ENCODE measurements at regions not wholly inside any gene's neighbourhood (a gene's known extent, or its start where the extent isn't known, plus 50 kb on each side); places are given as distances from the start of the nearest gene placed in this dataset.

DNA sequence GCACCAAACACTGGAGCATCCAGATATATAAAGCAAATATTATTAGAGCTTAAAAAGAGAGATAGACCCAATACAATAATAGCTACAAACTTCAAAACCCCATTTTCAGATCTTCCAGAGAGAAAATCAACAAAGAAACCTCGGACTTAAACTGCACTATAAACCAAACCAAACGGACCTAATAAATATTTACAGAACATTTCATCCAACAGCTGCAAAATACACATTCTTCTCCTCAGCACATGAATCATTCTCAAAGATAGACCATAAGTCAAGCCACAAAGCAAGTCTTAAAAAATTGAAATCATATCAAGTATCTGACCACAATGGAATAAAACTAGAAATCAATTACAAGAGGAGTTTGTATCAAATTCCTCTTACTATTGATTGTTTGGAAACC is 140.2 kb upstream of the OTOS start:
- H3K9me3 Mint-ChIP-seq: peaks cover 3 to 11% (median 5%) of the 10 kb centered on the region in 5 donors
- H3K27ac Mint-ChIP-seq: no peak overlapping the region
- Histone ChIP-seq H3K36me3 (ENCODE audit: insufficient read depth, low read length) (no peaks in the 10 kb centered on the region), H3K4me1 (ENCODE audit: insufficient read depth, low read length) (no peaks in the 10 kb centered on the region), H3K27me3 (ENCODE audit: insufficient read depth, low read length, poor library complexity, severe bottlenecking) (no peaks in the 10 kb centered on the region), H3K9me3 (ENCODE audit: low read length) (no peaks in the 10 kb centered on the region), H3K4me3 (ENCODE audit: low read length) (no peak overlapping the region), H3K27ac (ENCODE audit: low read depth, low read length) (no peak overlapping the region)
- no peak overlapping the region for H3K4me3 Mint-ChIP-seq
- H3K27me3 Mint-ChIP-seq: peaks cover 27 to 68% of the 10 kb centered on the region in 2 donors
- no peak for DNase-seq
- H3K4me1 Mint-ChIP-seq: no peaks in the 10 kb centered on the region
- no peaks in the 10 kb centered on the region for H3K36me3 Mint-ChIP-seq
- CTCF ChIA-PET: no interaction called here
- POLR2A ChIA-PET: no interaction called here

DNA sequence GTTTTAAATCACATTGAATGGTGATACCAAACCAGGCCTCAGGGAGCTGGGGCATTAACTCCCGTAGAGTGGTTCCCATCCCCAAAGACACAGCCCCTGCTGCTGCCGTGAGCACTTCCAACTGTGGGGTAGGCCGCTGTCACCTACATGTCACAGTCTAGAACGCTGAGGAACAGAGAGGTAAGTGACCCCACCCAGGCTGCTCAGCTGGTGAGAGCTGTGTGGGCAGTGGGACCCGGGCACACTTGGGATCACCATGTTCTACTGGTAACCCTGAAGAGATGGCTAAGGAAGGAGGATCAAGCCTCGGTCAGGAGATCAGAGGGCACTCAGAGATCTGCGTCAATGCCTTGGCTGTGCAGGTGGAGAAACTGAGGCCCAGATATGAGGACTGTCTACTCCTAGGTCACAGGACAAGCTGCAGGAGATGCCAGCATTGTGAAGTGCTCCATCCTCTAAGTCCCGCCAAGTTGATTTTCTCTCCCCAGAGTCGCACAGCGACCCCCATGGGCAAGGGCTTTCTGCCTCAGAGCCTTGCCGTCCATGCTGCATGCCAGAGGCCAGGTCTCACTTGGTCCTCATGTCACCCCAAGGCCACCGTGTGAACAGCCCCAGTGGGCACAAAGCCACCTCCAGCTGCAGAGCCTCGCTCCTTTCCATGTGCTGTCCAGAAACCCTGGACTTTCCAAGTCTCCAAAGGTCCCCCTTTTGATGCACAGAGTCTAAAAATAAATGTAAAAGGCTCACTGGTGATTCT is 144.2 kb upstream of the OTOS start:
- no peak overlapping the region for H3K4me3 ChIP-seq (ENCODE audit: low read length)
- peaks cover 3 to 11% (median 5%) of the 10 kb centered on the region in 5 donors for H3K9me3 Mint-ChIP-seq
- peaks cover 6 to 46% of the 10 kb centered on the region in 2 donors for H3K27me3 Mint-ChIP-seq
- H3K36me3 Mint-ChIP-seq: no peaks in the 10 kb centered on the region
- H3K27me3 ChIP-seq (ENCODE audit: insufficient read depth, low read length, poor library complexity, severe bottlenecking): no peaks in the 10 kb centered on the region
- H3K27ac Mint-ChIP-seq: no peak overlapping the region
- ChIA-PET POLR2A (no interaction called here), CTCF (no interaction called here)
- no peak overlapping the region for H3K4me3 Mint-ChIP-seq
- H3K4me1 ChIP-seq (ENCODE audit: insufficient read depth, low read length): no peaks in the 10 kb centered on the region
- no peaks in the 10 kb centered on the region for H3K9me3 ChIP-seq (ENCODE audit: low read length)
- H3K27ac ChIP-seq (ENCODE audit: low read depth, low read length): no peak overlapping the region
- no peaks in the 10 kb centered on the region for H3K4me1 Mint-ChIP-seq
- no peak for DNase-seq
- no peaks in the 10 kb centered on the region for H3K36me3 ChIP-seq (ENCODE audit: insufficient read depth, low read length)

- Histone ChIP-seq H3K9me3 (ENCODE audit: low read length) (no peaks in the 10 kb centered on the region), H3K4me1 (ENCODE audit: insufficient read depth, low read length) (no peaks in the 10 kb centered on the region), H3K4me3 (ENCODE audit: low read length) (no peak overlapping the region), H3K36me3 (ENCODE audit: insufficient read depth, low read length) (no peaks in the 10 kb centered on the region), H3K27ac (ENCODE audit: low read depth, low read length) (no peak overlapping the region), H3K27me3 (ENCODE audit: insufficient read depth, low read length, poor library complexity, severe bottlenecking) (no peaks in the 10 kb centered on the region)
- no peak overlapping the region for H3K4me3 Mint-ChIP-seq
- H3K9me3 Mint-ChIP-seq: peaks cover under 1 to 11% (median 3%) of the 10 kb centered on the region in 5 donors
- H3K27ac Mint-ChIP-seq: no peak overlapping the region
- ChIA-PET POLR2A (no interaction called here), CTCF (no interaction called here)
- H3K4me1 Mint-ChIP-seq: no peaks in the 10 kb centered on the region
- H3K27me3 Mint-ChIP-seq: peaks cover 0 to 35% of the 10 kb centered on the region in 2 donors
- DNase-seq: no peak
- H3K36me3 Mint-ChIP-seq: no peaks in the 10 kb centered on the region
Observed at GRCh38 chr2:240285725-240286124, 145.3 kb upstream of the OTOS start.

DNA sequence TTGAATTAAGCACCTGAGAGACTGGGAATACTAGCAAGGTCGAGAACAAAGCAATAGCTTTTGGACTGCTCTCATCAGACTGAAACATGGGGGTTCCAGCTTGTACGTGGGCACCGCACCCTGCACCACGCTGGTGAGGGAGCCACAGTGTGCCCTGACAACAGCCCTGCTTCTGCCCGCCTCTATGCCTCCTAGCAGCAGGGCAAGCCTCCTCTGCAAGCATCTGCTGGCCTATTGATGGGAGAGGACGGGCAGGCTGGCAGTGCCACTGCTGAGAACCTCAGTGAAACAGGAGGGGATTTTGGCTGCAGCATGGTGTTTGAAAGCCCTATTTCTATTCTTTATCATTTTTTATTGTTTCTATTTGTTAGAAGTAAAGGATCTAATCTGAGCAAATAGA is 146.1 kb upstream of the OTOS start:
- ChIA-PET CTCF (no interaction called here), POLR2A (no interaction called here)
- Mint-ChIP-seq H3K36me3 (no peaks in the 10 kb centered on the region), H3K27ac (no peak overlapping the region), H3K9me3 (peaks cover 0 to 11% (median 3%) of the 10 kb centered on the region in 5 donors), H3K4me1 (no peaks in the 10 kb centered on the region), H3K27me3 (peaks cover 0 to 29% of the 10 kb centered on the region in 2 donors), H3K4me3 (no peak overlapping the region)
- H3K36me3 ChIP-seq (ENCODE audit: insufficient read depth, low read length): no peaks in the 10 kb centered on the region
- no peaks in the 10 kb centered on the region for H3K27me3 ChIP-seq (ENCODE audit: insufficient read depth, low read length, poor library complexity, severe bottlenecking)
- no peak for DNase-seq
- H3K4me3 ChIP-seq (ENCODE audit: low read length): no peak overlapping the region
- H3K27ac ChIP-seq (ENCODE audit: low read depth, low read length): no peak overlapping the region
- no peaks in the 10 kb centered on the region for H3K4me1 ChIP-seq (ENCODE audit: insufficient read depth, low read length)
- H3K9me3 ChIP-seq (ENCODE audit: low read length): no peaks in the 10 kb centered on the region

DNA sequence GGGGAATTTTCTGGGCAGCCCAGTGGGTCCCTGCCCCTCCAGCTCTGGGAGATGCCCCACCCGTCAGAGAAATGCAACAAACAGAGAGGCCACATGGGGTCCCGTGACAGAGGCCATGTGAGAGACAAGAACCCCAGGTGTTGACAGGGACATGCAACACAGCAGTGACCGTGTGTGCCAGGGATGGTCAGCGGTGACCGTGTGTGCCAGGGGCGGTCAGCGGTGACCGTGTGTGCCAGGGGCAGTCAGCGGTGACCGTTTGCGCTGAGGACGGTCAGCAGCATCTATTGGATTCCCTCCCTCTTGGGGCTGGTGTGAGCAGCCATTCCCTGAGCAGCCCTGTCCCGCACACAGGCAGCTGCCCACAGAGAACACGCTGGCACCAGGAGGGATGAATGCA is 146.6 kb upstream of the OTOS start:
- Mint-ChIP-seq H3K4me1 (no peaks in the 10 kb centered on the region), H3K36me3 (no peaks in the 10 kb centered on the region), H3K4me3 (no peak overlapping the region), H3K27ac (no peak overlapping the region), H3K9me3 (peaks cover 0 to 11% (median 2%) of the 10 kb centered on the region in 5 donors), H3K27me3 (peaks cover 0 to 24% of the 10 kb centered on the region in 2 donors)
- H3K9me3 ChIP-seq (ENCODE audit: low read length): no peaks in the 10 kb centered on the region
- POLR2A ChIA-PET: no interaction called here
- H3K4me1 ChIP-seq (ENCODE audit: insufficient read depth, low read length): no peaks in the 10 kb centered on the region
- H3K4me3 ChIP-seq (ENCODE audit: low read length): no peak overlapping the region
- CTCF ChIA-PET: no interaction called here
- H3K27ac ChIP-seq (ENCODE audit: low read depth, low read length): no peak overlapping the region
- no peaks in the 10 kb centered on the region for H3K36me3 ChIP-seq (ENCODE audit: insufficient read depth, low read length)
- DNase-seq: no peak
- no peaks in the 10 kb centered on the region for H3K27me3 ChIP-seq (ENCODE audit: insufficient read depth, low read length, poor library complexity, severe bottlenecking)

GRCh38 chr2:240287496-240288086 is 147.1 kb upstream of the OTOS start:
- Histone ChIP-seq H3K36me3 (ENCODE audit: insufficient read depth, low read length) (no peaks in the 10 kb centered on the region), H3K27ac (ENCODE audit: low read depth, low read length) (no peak overlapping the region), H3K27me3 (ENCODE audit: insufficient read depth, low read length, poor library complexity, severe bottlenecking) (no peaks in the 10 kb centered on the region), H3K4me3 (ENCODE audit: low read length) (no peak overlapping the region), H3K4me1 (ENCODE audit: insufficient read depth, low read length) (no peaks in the 10 kb centered on the region), H3K9me3 (ENCODE audit: low read length) (no peaks in the 10 kb centered on the region)
- CTCF ChIA-PET: no interaction called here
- DNase-seq: no peak
- Mint-ChIP-seq H3K4me1 (no peaks in the 10 kb centered on the region), H3K4me3 (no peak overlapping the region), H3K36me3 (no peaks in the 10 kb centered on the region), H3K9me3 (peaks cover 0 to 11% (median 2%) of the 10 kb centered on the region in 5 donors), H3K27ac (no peak overlapping the region), H3K27me3 (peaks cover 0 to 19% of the 10 kb centered on the region in 2 donors)
- POLR2A ChIA-PET: no interaction called here

DNA sequence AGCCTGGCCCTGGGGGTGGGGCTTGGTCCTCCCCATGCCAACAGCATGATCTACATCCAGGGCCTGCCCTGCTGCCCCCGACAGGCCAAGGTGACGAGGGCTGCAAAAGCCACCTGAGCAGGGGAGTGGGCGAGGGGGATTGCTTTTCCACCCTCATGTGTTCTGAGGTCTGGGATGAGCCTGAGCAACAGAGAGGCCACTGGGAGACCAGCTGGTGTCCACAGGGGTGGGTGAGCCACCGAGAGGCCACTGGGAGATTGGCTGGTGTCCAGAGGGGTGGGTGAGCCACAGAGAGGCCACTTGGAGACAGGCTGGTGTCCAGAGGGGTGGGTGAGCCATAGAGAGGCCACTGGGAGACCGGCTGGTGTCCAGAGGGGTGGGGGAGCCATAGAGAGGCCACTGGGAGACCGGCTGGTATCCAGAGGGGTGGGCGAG is 147.4 kb upstream of the GPC1 start:
- Histone ChIP-seq H3K27me3 (ENCODE audit: insufficient read depth, low read length, poor library complexity, severe bottlenecking) (no peaks in the 10 kb centered on the region), H3K36me3 (ENCODE audit: insufficient read depth, low read length) (no peaks in the 10 kb centered on the region), H3K4me3 (ENCODE audit: low read length) (no peak overlapping the region), H3K9me3 (ENCODE audit: low read length) (no peaks in the 10 kb centered on the region), H3K4me1 (ENCODE audit: insufficient read depth, low read length) (no peaks in the 10 kb centered on the region), H3K27ac (ENCODE audit: low read depth, low read length) (no peak overlapping the region)
- H3K27me3 Mint-ChIP-seq: peaks cover 0 to 14% of the 10 kb centered on the region in 2 donors
- ChIA-PET POLR2A (no interaction called here), CTCF (no interaction called here)
- no peaks in the 10 kb centered on the region for H3K36me3 Mint-ChIP-seq
- no peak overlapping the region for H3K4me3 Mint-ChIP-seq
- no peaks in the 10 kb centered on the region for H3K4me1 Mint-ChIP-seq
- peaks cover 0 to 7% (median under 1%) of the 10 kb centered on the region in 5 donors for H3K9me3 Mint-ChIP-seq
- H3K27ac Mint-ChIP-seq: no peak overlapping the region
- no peak for DNase-seq

- H3K27ac Mint-ChIP-seq: no peak overlapping the region
- Histone ChIP-seq H3K4me1 (ENCODE audit: insufficient read depth, low read length) (no peaks in the 10 kb centered on the region), H3K27ac (ENCODE audit: low read depth, low read length) (no peak overlapping the region), H3K27me3 (ENCODE audit: insufficient read depth, low read length, poor library complexity, severe bottlenecking) (no peaks in the 10 kb centered on the region), H3K4me3 (ENCODE audit: low read length) (no peak overlapping the region), H3K9me3 (ENCODE audit: low read length) (no peaks in the 10 kb centered on the region), H3K36me3 (ENCODE audit: insufficient read depth, low read length) (no peaks in the 10 kb centered on the region)
- ChIA-PET CTCF (no interaction called here), POLR2A (no interaction called here)
- H3K9me3 Mint-ChIP-seq: no peaks in the 10 kb centered on the region
- no peak for DNase-seq
- H3K4me1 Mint-ChIP-seq: no peaks in the 10 kb centered on the region
- peaks cover 0 to 6% of the 10 kb centered on the region in 2 donors for H3K27me3 Mint-ChIP-seq
- no peak overlapping the region for H3K4me3 Mint-ChIP-seq
- H3K36me3 Mint-ChIP-seq: no peaks in the 10 kb centered on the region
Observed at GRCh38 chr2:240289701-240290431, 145.6 kb upstream of the GPC1 start.

Data from CD8-positive, alpha-beta memory T cell (primary cell).